ENCODE measurements at regions not wholly inside any gene's neighbourhood (a gene's known extent, or its start where the extent isn't known, plus 50 kb on each side); places are given as distances from the start of the nearest gene placed in this dataset.

DNA sequence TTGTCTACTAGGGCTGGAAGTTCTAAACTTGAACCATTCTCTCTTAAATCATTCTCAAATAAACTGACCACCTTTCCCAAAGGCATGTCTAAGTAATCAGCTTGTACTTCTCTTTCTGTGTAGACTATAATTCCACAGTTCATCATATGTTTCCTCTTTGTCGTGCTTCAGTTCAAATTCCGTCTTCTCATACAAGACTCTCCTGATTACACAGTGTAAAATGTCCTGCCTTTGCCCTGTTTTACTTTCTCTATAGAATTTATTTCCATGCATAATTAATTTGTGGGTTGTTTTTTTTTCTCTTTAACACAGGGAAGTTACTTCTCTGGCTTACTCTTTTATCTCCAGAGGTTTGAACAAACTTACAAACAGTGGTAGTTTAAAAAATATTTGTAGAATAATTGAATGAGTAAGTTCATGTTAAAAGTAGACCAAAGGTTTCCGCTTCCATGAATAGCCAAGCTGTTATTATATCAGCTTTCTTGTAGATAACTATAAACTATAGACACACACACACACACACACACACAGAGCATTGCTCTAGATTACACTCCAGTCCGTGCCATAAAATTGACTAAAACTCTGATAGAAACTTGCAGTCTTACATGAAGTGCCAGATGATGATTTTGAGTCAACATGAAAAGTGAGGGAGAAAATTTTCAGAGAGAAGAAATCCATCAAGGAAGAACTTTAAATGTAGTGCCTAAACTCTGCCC lies 119.0 kb downstream of the SUCNR1 start:
- no peak overlapping the region for H3K56ac ChIP-seq (replicated peaks; ENCODE audit: insufficient read length, low read depth, low read length)
- H4K20me1 ChIP-seq (replicated peaks in 1 of 2; ENCODE audit: control insufficient read depth in 1 of 2, insufficient read depth in 2 of 2, low read length in 2 of 2), result no peaks in the 10 kb centered on the region
- H3K23me2 ChIP-seq (ENCODE audit: low read depth, low read length), result no peaks in the 10 kb centered on the region
- H2BK12ac ChIP-seq (ENCODE audit: low read depth, low read length), result no peak overlapping the region
- H3K23ac ChIP-seq (ENCODE audit: insufficient read length), result no peak overlapping the region
- no peak overlapping the region for H3K9ac ChIP-seq (replicated peaks in 1 of 4; ENCODE audit: extremely low read depth in 1 of 4, low read depth in 3 of 4, low read length in 3 of 4)
- ChIA-PET CTCF (ENCODE audit: partially characterized antibody) (no interaction called here), POLR2A (ENCODE audit: partially characterized antibody) (no interaction called here)
- no peaks in the 10 kb centered on the region for H3K79me1 ChIP-seq (ENCODE audit: low read depth, low read length)
- H3K36me3 ChIP-seq (ENCODE audit: control insufficient read depth in 2 of 4, insufficient read depth in 4 of 4, low read length in 3 of 4), result no peaks in the 10 kb centered on the region
- H3K18ac ChIP-seq (ENCODE audit: extremely low read depth, low read length), result no peak overlapping the region
- no peak overlapping the region for H2BK15ac ChIP-seq (ENCODE audit: low read length)
- no peaks in the 10 kb centered on the region for H3K79me2 ChIP-seq (ENCODE audit: control insufficient read depth in 1 of 2, insufficient read depth in 2 of 2, low read length in 2 of 2)
- no peak overlapping the region for H3K4me3 ChIP-seq (ENCODE audit: extremely low read depth in 1 of 4, insufficient read depth in 2 of 4, low read depth in 3 of 4, low read length in 4 of 4)
- H3K4ac ChIP-seq (replicated peaks; ENCODE audit: insufficient read length, low read depth, low read length), result no peak overlapping the region
- no peaks in the 10 kb centered on the region for H3K9me3 ChIP-seq (ENCODE audit: insufficient read depth in 2 of 2, low read depth in 1 of 2, low read length in 1 of 2)
- no peak overlapping the region for H4K91ac ChIP-seq (replicated peaks; ENCODE audit: insufficient read length, low read length)
- no peak overlapping the region for H4K8ac ChIP-seq (ENCODE audit: extremely low read depth, insufficient read depth, low read length)
- 95% methylated on average over 4 of the region's 4 CpGs; no CpG with 5 or more reads in 1 of the 2 experiments for WGBS, 2 experiments (ENCODE audit: extremely low coverage in 1 of 2, insufficient coverage in 1 of 2, insufficient read length in 1 of 2, insufficient replicate concordance in 2 of 2, low coverage in 1 of 2, low lambda C conversion rate in 2 of 2, missing lambda C conversion rate in 1 of 2)
- H3K14ac ChIP-seq (ENCODE audit: insufficient read length), result no peak overlapping the region
- peak overlapping the region; percentile 94 for H2AFZ ChIP-seq (ENCODE audit: low read length)
- no peak overlapping the region for H2AK5ac ChIP-seq (ENCODE audit: low read depth, low read length)
- H2BK120ac ChIP-seq (replicated peaks; ENCODE audit: low read depth, low read length), result no peak overlapping the region
- no peak overlapping the region for H2BK20ac ChIP-seq (ENCODE audit: low read length)
- H3K4me2 ChIP-seq (ENCODE audit: insufficient read depth in 1 of 2, low read depth in 2 of 2, low read length in 2 of 2), result no peak overlapping the region
- no peak overlapping the region for H2BK5ac ChIP-seq (ENCODE audit: low read depth, low read length)
- no peak overlapping the region for H4K5ac ChIP-seq (ENCODE audit: insufficient read length, low read depth, low read length)
- H3K27ac ChIP-seq (ENCODE audit: low read depth, low read length), result no peak overlapping the region
- no peaks in the 10 kb centered on the region for H3K4me1 ChIP-seq (replicated peaks in 1 of 4; ENCODE audit: control insufficient read depth in 3 of 4, insufficient read depth in 4 of 4, low read length in 3 of 4)
- H3K27me3 ChIP-seq (replicated peaks in 1 of 4; ENCODE audit: control insufficient read depth in 3 of 4, extremely low read depth in 1 of 4, insufficient read depth in 3 of 4, low read length in 3 of 4), result no peaks in the 10 kb centered on the region
- FAIRE-seq (no peak), DNase-seq (ENCODE audit: low read depth in 1 of 2, low spot score in 2 of 2) (no peak)
- TF ChIP-seq TBP (IDR thresholded peaks at IDR 0.05; ENCODE audit: low read depth, low read length), result no peak
